PC-9 (cell line): ENCODE measurements at regions not wholly inside any gene's neighbourhood (a gene's known extent, or its start where the extent isn't known, plus 50 kb on each side); places are given as distances from the start of the nearest gene placed in this dataset.

Experiments
- BruUV-seq: library from RNA; stranded (reverse); fragments of 400-500 nt; replicated peaks from 2 replicates; lab custom pipeline; 2021; lab: Mats Ljungman, UMichigan
- CTCF ChIA-PET: fragments of 300-600 bp; sonication (Branson Sonifier 250); formaldehyde crosslinking; loops from one replicate; lab custom pipeline; 2022; ENCODE audit warnings: antibody characterized with exemption; lab: Charles Lee
- POLR2A ChIA-PET: fragments of 300-600 bp; sonication (Branson Sonifier 250); formaldehyde crosslinking; loops from one replicate; lab custom pipeline; 2022; ENCODE audit warnings: antibody characterized with exemption; ENCODE audit not compliant: unreplicated experiment; lab: Charles Lee
- DNase-seq, 2 experiments: peaks; one replicate each; pipeline versions ENCODE4 v3.0.0 to v3.0.0-alpha.2; 2015 to 2022; ENCODE audit warnings: mixed read lengths in 1 of 2
- H2AFZ ChIP-seq: fragments of 200-600 bp; sonication (generic); 2 replicates; pipeline ENCODE4 v1.8.1; 2017; ENCODE audit warnings: antibody characterized with exemption
- H3F3A ChIP-seq: fragments of 200-600 bp; sonication (generic); 2 replicates; pipeline ENCODE4 v1.8.1; 2017; ENCODE audit warnings: antibody characterized with exemption, mild to moderate bottlenecking, low read depth; ENCODE audit not compliant: insufficient read depth
- H3K27ac ChIP-seq: fragments of 200-600 bp; sonication (generic); 2 replicates; pipeline ENCODE4 v1.6.1; 2016; ENCODE audit warnings: mixed run types
- H3K27me3 ChIP-seq: fragments of 200-600 bp; sonication (generic); 2 replicates; pipeline ENCODE4 v1.6.1; 2016; ENCODE audit warnings: low read depth, mixed run types; ENCODE audit not compliant: insufficient read depth
- H3K36me3 ChIP-seq: fragments of 200-600 bp; sonication (generic); 2 replicates; pipeline ENCODE4 v1.6.1; 2016; ENCODE audit warnings: low read depth, mixed run types
- H3K4me1 ChIP-seq: fragments of 200-600 bp; sonication (generic); replicated peaks from 2 replicates; pipeline ENCODE4 v1.6.1; 2016; ENCODE audit warnings: mixed run types; ENCODE audit not compliant: insufficient read depth
- H3K4me2 ChIP-seq: fragments of 200-600 bp; sonication (generic); 2 replicates; pipeline ENCODE4 v1.6.1; 2017; ENCODE audit warnings: mixed run types
- H3K4me3 ChIP-seq: fragments of 200-600 bp; sonication (generic); 2 replicates; pipeline ENCODE4 v1.6.1; 2016; ENCODE audit warnings: mixed run types
- H3K79me2 ChIP-seq: fragments of 200-600 bp; sonication (generic); 2 replicates; pipeline ENCODE4 v1.6.1; 2017; ENCODE audit warnings: low read depth, mixed run types
- H3K9me2 ChIP-seq: fragments of 200-600 bp; sonication (generic); 2 replicates; pipeline ENCODE4 v1.8.1; 2017; ENCODE audit warnings: mild to moderate bottlenecking; ENCODE audit not compliant: insufficient read depth
- H3K9me3 ChIP-seq: fragments of 200-600 bp; sonication (generic); 2 replicates; pipeline ENCODE4 v1.8.1; 2016; ENCODE audit warnings: low read depth; ENCODE audit not compliant: insufficient read depth
- H4K20me1 ChIP-seq: fragments of 200-600 bp; sonication (generic); 2 replicates; pipeline ENCODE4 v1.8.1; 2017; ENCODE audit not compliant: insufficient read depth
- EZH2 ChIP-seq: fragments of 200-600 bp; sonication (generic); IDR thresholded peaks from 2 replicates; pipeline ENCODE4 v1.8.0; 2017; ENCODE audit warnings: antibody characterized with exemption, low read depth
- intact Hi-C: fragments of 100-400 bp; cut with micrococcal nuclease; formaldehyde crosslinking; loops from one replicate; pipeline ENCODE4 v1.10.0; 2022; ENCODE audit not compliant: unreplicated experiment
- TF ChIP-seq, protein P1 (sequence below): fragments of 200-600 bp; sonication (generic); conservative IDR thresholded peaks from 2 replicates; pipeline ENCODE4 v1.6.1; 2017; ENCODE audit warnings: mixed run types, antibody characterized with exemption, mild to moderate bottlenecking, moderate library complexity

DNA sequence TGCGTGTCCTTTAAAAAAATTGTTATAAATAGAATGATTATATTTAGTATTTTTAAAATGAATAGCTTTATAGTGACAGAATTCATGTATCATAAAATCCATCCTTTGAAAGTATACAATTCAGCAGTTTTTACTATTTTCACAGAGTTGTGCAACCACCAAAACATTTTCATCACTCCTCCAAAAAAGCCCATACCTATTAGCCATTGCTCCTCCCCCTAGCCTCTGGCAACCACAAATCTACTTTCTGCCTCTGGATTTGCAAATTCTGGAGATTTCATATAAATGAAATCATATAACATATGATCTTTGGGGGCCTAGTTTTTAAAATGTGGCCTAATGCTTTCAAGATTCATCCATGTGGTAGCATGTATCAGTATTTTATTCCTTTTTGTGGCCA, 117.9 kb upstream of the MED13L start:
- Histone ChIP-seq H3K27ac (no peak overlapping the region), H2AFZ (no peak overlapping the region), H3K36me3 (no peaks in the 10 kb centered on the region), H3K4me3 (no peak overlapping the region), H3K79me2 (no peaks in the 10 kb centered on the region), H3K9me3 (peaks cover 8% of the 10 kb centered on the region; the same call in 1 of the 2 replicates), H4K20me1 (no peaks in the 10 kb centered on the region), H3K4me1 (peaks cover 20% of the 10 kb centered on the region), H3K9me2 (no peaks in the 10 kb centered on the region), H3F3A (peaks cover 15% of the 10 kb centered on the region), H3K4me2 (no peak overlapping the region), H3K27me3 (no peaks in the 10 kb centered on the region)
- DNase-seq: no peak
- CTCF ChIA-PET: no interaction called here
- intact Hi-C loops: no loop called here
- BruUV-seq: no TSS peak
- POLR2A ChIA-PET: no interaction called here
- TF ChIP-seq, protein P1, sequence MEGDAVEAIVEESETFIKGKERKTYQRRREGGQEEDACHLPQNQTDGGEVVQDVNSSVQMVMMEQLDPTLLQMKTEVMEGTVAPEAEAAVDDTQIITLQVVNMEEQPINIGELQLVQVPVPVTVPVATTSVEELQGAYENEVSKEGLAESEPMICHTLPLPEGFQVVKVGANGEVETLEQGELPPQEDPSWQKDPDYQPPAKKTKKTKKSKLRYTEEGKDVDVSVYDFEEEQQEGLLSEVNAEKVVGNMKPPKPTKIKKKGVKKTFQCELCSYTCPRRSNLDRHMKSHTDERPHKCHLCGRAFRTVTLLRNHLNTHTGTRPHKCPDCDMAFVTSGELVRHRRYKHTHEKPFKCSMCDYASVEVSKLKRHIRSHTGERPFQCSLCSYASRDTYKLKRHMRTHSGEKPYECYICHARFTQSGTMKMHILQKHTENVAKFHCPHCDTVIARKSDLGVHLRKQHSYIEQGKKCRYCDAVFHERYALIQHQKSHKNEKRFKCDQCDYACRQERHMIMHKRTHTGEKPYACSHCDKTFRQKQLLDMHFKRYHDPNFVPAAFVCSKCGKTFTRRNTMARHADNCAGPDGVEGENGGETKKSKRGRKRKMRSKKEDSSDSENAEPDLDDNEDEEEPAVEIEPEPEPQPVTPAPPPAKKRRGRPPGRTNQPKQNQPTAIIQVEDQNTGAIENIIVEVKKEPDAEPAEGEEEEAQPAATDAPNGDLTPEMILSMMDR: no peak
- no peak for TF ChIP-seq EZH2

DNA sequence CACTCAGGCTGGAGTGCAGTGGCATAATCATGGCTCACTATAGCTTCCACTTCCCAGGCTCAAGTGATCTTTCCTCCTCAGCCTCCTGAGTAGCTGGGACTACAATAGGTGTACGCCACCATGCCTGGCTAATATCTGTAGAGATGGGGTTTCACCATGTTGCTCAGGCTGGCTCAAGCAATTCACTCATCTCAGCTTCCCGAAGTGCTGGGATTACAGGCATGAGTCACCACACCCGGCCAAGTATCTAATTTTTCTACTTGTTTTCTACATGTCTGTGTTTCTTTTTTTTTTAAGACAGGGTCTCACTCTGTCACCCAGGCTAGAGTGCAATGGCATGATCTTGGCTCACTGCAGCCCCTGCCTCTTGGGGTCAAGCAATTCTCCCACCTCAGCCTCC, 119.7 kb upstream of the MED13L start:
- peaks cover 5% of the 10 kb centered on the region; the same call in 1 of the 2 replicates for H3K4me1 ChIP-seq
- no peaks in the 10 kb centered on the region for H3K9me2 ChIP-seq
- no peak overlapping the region for H3K4me3 ChIP-seq
- no peaks in the 10 kb centered on the region for H3K27me3 ChIP-seq
- POLR2A ChIA-PET: no interaction called here
- H3K4me2 ChIP-seq: no peak overlapping the region
- no peak overlapping the region for H2AFZ ChIP-seq
- no peaks in the 10 kb centered on the region for H3K79me2 ChIP-seq
- TF ChIP-seq, protein P1: no peak
- no peak for TF ChIP-seq EZH2
- H3K36me3 ChIP-seq: no peaks in the 10 kb centered on the region
- CTCF ChIA-PET: interaction anchor here (0.6 to 0.7 kb wide), 2 partner anchors 181 to 295 kb away, joined by 3 read pairs; no protein-coding TSS in a partner anchor
- intact Hi-C loops: no loop called here
- DNase-seq: peak in 1 of 2 experiments; percentile 50
- BruUV-seq: no TSS peak
- peaks cover 8% of the 10 kb centered on the region; the same call in 1 of the 2 replicates for H3K9me3 ChIP-seq
- H3K27ac ChIP-seq: no peak overlapping the region
- H3F3A ChIP-seq: no peaks in the 10 kb centered on the region; the same call in none of the 2 replicates
- H4K20me1 ChIP-seq: no peaks in the 10 kb centered on the region

DNA sequence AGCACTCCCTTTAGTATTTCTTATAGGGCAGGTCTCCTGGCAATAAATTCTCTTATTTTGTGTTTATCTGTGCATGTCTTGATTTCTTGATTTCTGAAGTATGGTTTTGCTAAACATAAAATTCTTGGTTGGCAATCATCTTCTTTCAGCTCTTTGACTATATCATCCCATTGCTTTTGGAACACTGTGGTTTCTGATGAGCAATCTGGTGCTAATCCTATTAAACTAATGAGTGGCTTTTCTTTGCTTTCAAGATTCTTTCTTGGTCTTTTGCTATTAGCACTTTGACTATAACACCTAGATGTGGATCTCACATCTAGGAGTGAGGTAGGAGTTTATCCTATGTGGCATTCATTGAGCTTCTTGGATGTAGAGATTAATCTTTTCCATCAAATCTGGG, 120.7 kb upstream of the MED13L start:
- CTCF ChIA-PET: interaction anchor here (0.5 to 0.6 kb wide), 2 partner anchors 135 to 425 kb away, joined by 3 read pairs; no protein-coding TSS in a partner anchor
- Histone ChIP-seq H3K79me2 (no peaks in the 10 kb centered on the region), H2AFZ (no peak overlapping the region), H3K9me3 (peaks cover 8% of the 10 kb centered on the region; the same call in 1 of the 2 replicates), H3K27me3 (no peaks in the 10 kb centered on the region), H3K4me3 (no peak overlapping the region), H3K9me2 (no peaks in the 10 kb centered on the region), H4K20me1 (no peaks in the 10 kb centered on the region), H3K4me1 (peaks cover 5% of the 10 kb centered on the region; the same call in 1 of the 2 replicates), H3F3A (no peaks in the 10 kb centered on the region; the same call in 1 of the 2 replicates), H3K36me3 (no peaks in the 10 kb centered on the region), H3K27ac (no peak overlapping the region), H3K4me2 (no peak overlapping the region)
- no peak for DNase-seq
- TF ChIP-seq, protein P1: no peak
- TF ChIP-seq EZH2: no peak
- intact Hi-C loops: no loop called here
- POLR2A ChIA-PET: no interaction called here
- no TSS peak for BruUV-seq
